ENCODE measurements at regions not wholly inside any gene's neighbourhood (a gene's known extent, or its start where the extent isn't known, plus 50 kb on each side); places are given as distances from the start of the nearest gene placed in this dataset.

DNA sequence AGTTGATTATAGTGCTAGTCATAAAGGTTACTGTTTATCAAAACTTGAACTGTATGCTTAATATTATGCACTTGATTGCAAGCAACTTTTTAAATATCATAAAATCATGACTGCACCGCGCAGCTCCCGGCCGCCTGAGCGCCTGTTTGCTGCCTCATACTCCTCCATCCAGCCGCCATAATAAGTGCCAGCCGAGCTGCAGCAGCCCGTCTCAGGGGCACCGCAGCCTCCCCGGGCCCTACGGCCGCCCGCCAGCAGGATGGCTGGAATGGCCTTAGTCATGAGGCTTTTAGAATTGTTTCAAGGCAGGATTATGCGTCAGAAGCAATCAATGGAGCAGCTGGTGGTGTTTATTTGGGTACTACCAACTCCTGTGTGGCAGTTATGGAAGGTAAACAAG, 337.2 kb downstream of the PAX3 start:
- TF ChIP-seq CTCF (IDR thresholded peaks at IDR 0.05; ENCODE audit: low read depth, low read length): no peak
- no peak for TF ChIP-seq MYC (IDR thresholded peaks at IDR 0.05; ENCODE audit: low read depth, low read length)
- TF ChIP-seq MAX (IDR thresholded peaks at IDR 0.05; ENCODE audit: low read depth, low read length): no peak
